SW480 (cell line): ENCODE measurements at regions not wholly inside any gene's neighbourhood (a gene's known extent, or its start where the extent isn't known, plus 50 kb on each side); places are given as distances from the start of the nearest gene placed in this dataset.
"Not testable (repeated sequence)": the region's sequence is repeated elsewhere in the genome, so short reads cannot be mapped to it uniquely, and the experiment has no call there.

Experiments used
- DNase-seq: peaks from one replicate; pipeline ENCODE4 v3.0.0-alpha.2; 2016; ENCODE audit warnings: low spot score

DNA sequence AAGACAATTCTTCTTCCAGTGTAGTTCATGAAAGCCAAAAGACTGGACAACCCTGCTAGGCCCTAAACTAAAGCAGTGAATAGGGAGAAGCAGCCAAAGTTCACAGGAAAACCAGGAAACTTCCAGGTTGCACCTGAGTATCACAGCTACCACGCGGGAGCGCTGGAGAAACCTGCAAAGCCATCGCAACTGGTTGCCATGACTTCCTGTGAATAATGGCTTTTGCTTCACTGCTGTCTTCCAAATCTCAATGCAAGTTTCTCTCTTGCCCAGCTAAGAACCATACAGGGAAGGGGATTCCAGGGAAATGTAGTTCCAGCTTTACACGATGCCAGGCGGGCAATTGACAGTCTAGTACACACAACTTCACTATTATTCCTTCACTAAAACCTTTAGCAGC, 114.1 kb downstream of the GXYLT1 start:
- DNase-seq: no peak

DNA sequence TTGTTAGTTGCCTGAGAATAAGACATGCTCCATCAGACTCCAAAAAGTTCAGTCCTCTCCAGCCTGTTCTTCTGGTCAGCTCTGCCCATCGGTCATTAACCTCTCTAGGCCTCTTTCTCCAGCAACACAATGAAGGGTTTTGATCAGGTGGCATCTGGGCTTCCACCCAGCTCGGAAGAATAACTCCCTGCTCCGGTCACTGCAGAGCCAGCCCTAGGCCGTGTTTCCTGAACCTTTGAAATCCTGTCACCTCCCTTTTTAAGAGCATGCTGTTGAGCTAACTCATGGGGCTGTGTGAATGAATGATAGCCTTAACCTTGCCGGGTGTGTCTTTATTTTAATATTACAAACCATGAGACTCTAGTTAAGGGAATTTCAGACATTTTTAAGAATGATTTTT, 117.1 kb downstream of the GXYLT1 start:
- DNase-seq: no peak

DNA sequence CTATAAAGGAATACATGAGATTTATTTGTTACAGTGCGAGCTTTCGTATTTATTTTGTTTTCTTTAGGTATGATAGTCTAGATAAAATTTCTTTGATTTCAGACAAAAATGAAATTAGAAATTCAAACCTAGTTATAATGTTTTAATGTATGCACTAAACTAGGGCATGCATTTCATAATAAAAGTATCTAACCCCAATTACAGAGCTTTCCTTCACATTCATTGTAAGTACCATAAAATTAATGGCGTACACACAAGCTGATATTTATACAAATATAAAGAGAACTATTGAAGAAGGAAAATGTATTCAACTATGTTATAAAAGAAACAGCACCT, 120.2 kb downstream of the GXYLT1 start:
- DNase-seq: no peak

DNA sequence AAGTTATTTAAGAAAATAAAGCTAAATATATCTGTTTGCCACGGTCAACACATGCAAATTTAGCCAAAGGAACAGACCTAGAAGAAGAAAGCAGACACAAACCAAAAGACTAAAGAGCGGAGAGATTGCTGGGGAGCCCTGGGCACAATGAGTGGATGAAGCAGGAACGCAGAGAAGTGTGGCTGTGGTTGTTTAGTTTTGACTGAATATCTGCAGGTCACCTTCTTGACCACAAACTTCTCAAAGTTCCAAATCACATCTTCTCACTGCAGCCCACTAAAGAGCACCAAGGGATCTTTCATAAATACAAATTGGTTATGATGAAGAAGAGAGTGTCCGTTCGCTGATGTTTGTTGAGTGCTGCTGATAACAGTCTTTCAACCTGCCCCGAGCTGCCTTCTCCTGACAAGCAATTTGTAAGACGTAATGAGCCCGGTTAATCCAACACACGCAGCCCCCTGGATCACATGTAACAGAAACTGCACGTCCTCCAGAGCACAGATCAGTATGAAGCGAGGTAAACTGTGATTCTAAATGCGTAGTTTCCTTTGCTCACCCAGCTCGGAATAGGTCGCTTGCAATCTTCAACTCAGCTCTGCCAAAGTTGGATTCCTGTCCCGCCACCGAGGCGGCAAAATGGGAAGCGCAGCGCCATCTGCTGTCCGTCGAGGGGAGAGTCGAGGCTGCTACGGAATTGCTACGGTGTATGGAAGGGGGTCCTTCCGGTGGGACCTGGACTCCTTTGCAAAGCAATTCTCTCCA, 120.8 kb downstream of the GXYLT1 start:
- peak; percentile 53 for DNase-seq

DNA sequence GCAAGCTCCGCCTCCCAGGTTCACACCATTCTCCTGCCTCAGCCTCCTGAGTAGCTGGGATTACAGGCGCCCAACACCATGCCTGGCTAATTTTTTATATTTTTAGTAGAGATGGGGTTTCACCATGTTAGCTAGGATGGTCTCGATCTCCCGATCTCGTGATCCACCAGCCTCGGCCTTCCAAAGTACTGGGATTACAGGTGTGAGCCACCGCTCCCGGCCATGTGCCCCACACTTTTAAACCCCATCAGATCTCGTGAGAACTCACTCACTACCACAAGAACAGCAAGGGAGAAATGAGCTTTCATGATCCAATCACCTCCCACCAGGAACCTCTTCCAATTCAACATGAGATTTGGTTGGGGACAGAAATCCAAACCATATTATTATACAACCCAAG, 122.7 kb downstream of the GXYLT1 start:
- not testable (repeated sequence) for DNase-seq

DNA sequence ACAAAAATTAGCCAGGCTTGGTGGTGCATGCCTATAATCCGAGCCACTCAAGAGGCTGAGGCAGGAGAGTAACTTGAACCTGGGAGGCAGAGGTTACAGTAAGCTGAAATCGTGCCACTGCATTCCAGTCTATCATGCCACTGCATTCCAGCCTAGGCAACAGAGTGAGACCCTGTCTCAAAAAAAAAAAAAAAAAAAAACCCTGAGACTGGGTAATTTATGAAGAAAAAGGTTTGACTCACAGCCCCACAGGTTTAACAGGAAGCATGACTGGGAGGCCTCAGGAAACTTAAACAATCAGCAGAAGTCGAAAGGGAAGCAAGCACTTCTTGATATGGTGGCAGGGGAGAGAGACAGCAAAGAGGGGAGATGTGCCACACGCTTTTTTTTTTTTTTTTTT, 123.2 kb downstream of the GXYLT1 start:
- DNase-seq: no peak

DNA sequence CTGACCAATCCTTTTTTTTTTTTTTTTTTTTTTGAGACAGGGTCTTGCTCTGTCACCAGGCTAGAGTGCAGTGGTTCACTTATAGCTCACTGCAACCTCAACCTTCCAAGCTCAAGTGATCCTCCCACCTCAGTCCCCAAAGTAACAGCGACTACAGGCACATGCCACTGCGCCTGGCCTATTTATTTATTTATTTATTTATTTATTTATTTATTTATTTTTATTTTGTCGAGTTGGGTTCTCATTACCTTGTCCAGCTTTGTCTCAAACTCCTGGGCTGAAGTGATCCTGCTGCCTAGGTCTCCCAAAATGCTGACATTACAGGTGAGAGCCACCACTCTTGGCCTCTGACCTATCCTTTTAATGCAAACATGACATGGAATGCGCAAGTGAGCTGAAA, 124.4 kb downstream of the GXYLT1 start:
- DNase-seq: no peak

DNA sequence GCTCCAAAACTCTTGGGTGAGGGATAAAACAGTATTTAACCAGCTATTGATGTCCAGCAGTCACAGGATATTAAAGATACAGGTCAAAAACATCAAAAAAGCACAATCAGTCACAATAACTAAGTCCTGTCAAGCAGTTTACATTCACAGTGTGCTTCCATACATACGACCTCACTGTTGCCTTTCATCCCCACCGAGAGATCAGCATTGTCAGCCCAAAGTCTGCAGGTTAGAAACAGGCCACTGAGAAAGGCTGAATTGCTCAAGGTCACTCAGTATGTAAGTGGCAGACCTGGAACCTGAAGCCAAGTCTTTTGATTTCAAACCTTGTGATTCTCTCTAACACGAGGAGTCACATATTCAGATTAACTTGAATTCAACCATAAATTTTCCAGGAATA, 124.9 kb downstream of the GXYLT1 start:
- DNase-seq: no peak

DNA sequence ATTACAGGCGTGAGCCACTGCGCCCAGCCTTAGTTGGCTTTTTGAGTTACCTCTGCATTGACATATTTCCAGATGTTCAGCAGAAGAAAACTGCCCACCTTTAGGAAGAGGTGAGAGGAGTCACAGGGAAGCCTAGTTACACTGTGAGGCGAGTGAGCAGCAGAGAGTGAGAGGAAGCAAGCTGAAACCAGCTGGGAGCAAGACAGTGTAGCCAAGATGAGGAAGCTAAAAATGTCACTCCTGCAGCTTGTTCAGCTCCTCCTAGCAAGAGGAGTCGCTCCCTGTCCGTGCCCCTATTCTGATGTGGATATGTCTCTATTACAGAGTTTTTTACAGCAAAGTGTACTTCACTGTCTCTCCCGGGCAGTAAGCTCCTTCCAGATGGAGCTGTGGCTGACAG, 127.6 kb downstream of the GXYLT1 start:
- no peak for DNase-seq

DNA sequence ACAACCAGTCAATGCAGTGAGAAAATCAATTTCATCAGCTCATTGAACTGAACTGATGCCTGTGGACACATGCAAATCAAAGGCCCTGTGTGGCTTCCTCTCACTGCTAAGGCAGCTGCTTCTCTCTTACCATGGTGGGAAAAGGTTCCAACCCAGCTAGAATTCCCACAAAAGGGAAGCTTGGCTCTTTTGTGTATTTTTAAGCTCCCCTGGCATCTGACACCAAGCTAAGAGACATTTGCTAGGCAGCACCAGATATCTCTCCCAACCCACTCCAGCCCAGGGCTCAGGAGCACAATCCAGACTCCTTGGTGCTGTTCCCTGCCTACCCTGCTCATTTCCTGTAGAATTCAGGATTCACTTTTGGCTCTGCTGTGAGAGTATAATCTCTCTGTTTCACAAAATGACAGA, 129.6 kb downstream of the GXYLT1 start:
- DNase-seq: no peak

DNA sequence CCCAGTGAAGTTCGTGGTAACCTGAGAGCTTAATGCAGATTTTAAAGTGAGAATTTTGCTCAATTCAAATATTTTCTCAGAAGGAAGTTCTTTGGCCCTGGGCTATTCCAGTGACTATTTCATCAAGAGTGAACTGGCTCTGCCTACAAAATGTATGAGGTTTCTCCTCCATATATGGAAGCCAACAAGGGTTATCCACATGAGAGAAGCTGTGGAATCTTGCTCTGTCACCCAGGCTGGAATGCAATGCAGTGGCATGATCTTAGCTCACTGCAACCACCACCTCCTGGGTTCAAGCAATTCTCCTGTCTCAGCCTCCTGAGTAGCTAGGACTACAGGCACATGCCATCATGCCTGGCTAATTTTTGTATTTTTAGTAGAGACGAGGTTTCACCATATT, 132.2 kb downstream of the GXYLT1 start:
- not testable (repeated sequence) for DNase-seq

DNA sequence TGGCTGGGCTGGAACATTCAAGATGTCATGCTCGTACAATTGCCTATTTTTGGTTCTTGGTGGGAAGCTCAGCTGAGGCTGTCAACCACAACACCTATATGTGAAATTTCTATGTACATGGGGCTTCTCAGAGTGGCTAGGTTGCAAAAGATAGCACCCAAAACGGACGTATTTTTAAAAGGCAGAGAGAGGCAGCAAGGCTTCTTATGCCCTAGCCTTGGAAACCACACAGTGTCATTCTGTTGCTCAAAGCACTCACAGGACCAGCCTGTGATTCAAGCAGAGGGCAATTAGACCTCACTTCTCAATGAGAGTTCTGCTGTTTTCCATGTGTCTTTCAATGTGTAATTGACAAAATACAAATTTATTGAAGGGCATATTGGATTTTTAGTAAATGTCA, 134.0 kb downstream of the GXYLT1 start:
- no peak for DNase-seq

DNA sequence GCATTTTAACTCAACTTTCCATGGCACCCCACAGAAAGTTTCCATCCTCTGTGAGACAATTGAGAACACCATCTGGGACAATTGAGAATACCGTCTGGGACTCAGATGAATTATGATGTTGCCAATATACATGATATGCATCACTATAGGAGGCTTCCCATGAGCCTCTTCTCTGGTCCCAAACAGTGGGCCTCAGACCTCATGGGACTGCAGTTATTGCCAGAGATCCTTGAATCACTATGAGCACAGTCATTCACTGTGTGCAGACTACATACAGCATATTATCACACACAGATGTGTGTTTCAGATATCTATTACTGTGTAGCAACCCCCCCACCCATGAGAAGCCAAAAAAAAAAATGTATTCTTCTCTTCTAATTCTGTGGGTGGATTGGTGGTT, 134.4 kb downstream of the GXYLT1 start:
- DNase-seq: no peak

DNA sequence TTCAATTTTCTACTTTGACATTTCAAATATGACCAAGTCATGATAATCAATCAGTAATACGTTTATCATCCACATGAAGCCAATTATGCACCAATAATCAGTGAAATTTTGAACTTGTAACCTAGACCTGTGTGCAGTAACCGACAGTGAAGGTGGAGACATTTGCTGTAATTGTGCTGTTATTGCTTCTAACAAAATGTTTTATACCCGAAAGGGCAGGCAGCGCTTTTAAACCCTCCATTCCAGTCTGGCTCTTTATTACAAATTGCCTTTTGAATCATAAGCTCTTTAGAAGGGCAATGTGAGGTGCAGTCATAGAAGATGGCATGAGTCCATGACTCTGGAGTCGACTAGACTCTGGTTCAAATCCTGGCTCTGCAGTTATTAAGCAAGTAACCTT, 135.7 kb downstream of the GXYLT1 start:
- no peak for DNase-seq

DNA sequence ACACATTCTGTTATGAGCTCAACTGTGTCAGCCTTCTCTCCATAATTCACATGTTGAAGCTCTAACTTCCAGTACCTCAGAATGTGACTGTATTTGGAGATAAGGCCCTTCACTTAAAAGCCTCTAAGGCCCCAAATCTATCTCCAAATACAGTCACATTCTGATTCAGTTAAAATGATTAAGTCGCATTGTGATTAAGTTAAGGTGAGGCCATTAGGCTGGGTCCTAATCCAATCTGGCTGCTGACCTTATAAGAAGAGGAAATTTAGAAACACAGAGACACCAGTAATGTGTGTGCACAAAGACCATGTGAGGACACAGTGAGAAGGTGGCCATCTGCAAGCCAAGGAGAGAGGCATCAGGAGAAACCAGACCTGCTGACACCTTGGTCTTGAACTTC, 141.6 kb downstream of the GXYLT1 start:
- DNase-seq: no peak

DNA sequence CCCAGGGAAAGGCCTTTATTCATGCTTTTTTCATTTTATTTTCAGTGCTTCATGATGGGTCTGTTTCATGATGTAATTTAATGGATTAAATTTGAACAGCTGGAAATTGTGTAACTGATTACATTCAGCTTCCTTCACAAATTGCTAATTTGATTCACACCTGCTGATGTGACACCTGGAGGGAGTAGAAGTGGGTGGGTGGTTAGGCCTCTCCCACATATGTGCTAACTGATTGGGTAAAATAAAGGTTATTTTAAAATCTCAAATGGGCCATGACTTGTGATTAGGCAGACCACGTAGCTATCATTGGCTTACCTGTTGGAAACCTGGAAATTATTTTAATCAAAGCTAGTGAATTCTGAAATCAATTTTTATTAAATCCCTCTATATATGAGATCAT, 142.1 kb downstream of the GXYLT1 start:
- DNase-seq: no peak

DNA sequence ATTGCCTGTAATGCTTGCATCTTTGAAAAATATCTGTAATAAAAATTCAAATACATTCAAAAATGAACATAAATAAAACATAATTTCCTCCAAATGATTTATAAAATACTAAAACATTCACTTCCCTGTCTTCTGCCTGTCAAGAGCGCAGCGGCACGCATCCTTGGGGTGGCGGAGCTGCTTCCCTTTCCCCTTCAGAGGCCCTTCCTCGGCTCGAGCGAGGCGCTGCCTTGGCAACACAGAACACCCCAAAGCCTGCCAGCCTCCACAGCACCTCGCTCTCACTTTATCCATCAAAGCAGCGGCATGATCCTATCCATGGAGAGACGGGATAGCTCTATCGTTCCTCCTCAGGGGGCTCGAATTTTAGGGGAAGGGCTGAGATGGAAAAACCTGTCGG, 146.2 kb downstream of the GXYLT1 start:
- no peak for DNase-seq

DNA sequence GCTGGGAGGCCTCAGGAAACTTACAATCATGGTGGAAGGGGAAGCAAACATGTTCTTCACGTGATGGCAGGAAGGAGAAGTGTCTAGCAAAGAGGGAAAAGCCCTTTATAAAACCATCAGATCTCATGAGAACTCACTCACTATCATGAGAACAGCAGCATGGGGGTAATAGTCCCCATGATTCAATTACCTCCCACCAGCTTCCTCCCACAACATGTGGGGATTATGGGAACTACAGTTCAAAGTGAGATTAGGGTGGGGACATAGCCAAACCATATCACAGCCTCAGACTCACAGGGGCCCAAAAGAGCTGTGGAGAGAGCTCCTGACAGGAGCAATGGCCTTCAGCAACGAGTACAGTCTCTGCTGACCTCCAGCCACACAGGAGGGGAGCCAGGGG, 151.4 kb downstream of the GXYLT1 start:
- DNase-seq: no peak

DNA sequence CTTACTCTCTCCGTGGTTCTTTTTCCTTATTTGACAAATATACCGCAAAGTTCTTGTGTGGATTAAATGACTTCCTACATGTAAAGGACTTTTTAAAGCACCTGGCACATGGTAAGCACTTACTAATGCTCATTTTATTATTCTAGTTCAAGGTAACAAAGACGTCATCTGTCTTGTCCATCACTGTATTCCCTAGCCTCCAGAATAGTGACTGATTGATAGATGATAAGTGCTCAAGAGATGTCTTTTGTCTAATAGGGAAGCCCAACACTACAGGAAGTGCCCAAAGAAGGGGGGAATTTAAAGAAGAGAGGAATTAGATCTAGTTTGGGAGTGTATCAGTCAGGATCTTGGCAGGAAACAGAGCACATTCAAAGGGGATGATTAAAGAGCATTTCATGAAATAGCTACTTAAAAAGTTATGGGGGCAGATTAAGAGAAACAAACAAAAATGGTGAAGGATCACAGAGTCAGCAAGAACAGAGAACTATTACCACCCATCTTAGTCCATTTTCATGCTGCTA, 151.9 kb downstream of the GXYLT1 start:
- no peak for DNase-seq

DNA sequence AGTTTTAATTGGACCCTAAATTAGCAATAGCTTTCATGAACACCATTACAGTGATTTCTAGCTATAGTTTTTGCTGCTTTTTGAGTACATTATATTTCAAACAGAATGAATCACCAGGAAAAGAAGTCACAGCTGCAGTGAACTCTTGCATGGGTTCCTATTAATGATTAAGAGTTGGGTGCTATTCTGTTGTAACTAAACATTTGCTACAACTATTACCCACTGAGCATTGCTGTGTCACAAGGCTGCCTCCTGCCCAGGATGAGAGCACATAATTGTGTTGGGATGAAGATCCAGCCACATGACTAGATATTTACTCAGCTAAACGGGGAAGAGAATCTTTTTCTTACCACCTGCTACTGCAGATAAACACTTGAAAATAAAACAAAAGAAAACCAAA, 152.7 kb downstream of the GXYLT1 start:
- no peak for DNase-seq

DNA sequence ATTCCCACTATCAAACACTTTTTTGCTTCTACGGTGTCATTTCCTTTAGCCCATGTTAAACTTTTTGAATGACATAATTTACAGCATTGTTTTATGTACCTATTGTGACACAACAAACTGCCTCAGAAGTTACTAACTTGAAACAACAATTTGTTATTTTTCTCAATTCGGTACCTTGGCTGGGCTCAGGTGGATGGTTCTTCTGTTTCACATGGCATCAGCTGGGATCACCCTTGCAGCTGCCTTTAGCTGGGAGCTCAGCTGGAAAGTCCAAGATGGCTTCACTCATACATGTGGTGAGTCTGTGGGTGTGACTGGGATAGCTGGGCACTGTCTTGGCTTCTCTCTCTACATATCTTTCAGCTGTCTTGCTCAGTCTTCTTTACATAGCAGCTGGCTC, 156.0 kb downstream of the GXYLT1 start:
- no peak for DNase-seq

DNA sequence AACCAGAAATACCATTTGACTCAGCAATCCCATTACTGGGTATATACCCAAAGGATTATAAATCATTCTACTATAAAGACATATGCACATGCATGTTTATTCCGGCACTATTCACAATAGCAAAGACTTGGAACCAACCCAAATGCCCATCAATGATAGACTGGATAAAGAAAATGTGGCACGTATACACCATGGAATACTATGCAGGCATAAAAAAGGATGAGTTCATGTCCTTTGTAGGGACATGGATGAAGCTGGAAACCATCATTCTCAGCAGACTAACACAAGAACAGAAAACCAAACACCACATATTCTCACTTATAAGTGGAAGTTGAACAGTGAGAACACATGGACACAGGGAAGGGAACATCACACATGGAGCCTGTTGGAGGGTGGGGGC, 158.2 kb downstream of the GXYLT1 start:
- not testable (repeated sequence) for DNase-seq

DNA sequence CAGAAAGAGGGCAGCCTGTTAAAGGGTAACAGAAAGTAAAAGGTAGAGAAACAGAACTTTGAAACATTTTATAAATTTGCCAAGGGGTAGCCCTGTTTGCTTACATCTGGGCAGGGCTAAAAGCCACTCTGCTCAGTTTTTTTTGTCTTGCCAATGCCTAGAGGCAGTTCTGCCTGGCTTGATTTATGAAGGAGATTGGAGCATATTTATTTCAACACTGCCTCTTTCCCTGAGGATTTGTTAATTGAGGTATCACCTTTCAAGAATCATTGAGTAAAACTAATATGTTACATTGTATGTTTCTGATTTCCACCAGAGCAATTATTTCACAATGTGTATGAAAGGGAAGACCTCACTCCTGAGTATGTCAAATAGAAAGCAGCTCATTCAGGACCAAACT, 160.8 kb downstream of the GXYLT1 start:
- peak; percentile 6 for DNase-seq

DNA sequence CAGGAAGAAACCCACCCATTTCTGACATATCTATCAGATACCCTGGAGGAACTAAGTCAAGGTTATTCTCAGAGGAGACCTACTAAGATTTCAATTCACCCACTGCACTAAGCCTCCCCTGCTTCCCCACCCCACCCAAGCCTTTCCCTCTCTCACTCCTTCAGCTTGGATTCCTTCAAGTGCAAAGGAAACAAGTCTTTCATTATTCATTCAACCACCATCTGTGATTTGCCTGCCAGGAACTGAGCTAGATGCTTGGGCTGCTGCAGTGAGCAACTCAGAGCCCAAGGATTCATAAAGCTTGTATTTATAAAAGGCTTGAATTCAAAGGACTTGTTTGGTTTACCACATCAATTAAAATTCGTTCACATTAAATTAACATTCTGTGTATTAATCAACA, 161.3 kb downstream of the GXYLT1 start:
- DNase-seq: peak; percentile 42
